HG03039 (cell line): ENCODE measurements at regions not wholly inside any gene's neighbourhood (a gene's known extent, or its start where the extent isn't known, plus 50 kb on each side); places are given as distances from the start of the nearest gene placed in this dataset.
A peak's percentile ranks its signal among the peaks of the same experiment; 100 is the strongest.
"Not testable (repeated sequence)": the region's sequence is repeated elsewhere in the genome, so short reads cannot be mapped to it uniquely, and the experiment has no call there.

Experiments used
- ATAC-seq: cut with Tn5 transposase; IDR thresholded peaks from one replicate; pipeline ENCODE4 v1.9.1; 2021; ENCODE audit warnings: mild to moderate bottlenecking, moderate library complexity; ENCODE audit not compliant: unreplicated experiment

- no peak for ATAC-seq
Observed at GRCh38 chrX:130550351-130550750, 148.6 kb downstream of the RBMX2 start.

GRCh38 chrX:130552444-130553073, 150.8 kb downstream of the RBMX2 start:
- ATAC-seq = peak; percentile 85

GRCh38 chrX:130555341-130555740, 153.6 kb downstream of the RBMX2 start:
- no peak for ATAC-seq

GRCh38 chrX:130555757-130556156, 154.0 kb downstream of the RBMX2 start:
- ATAC-seq = no peak

- no peak for ATAC-seq
Observed at GRCh38 chrX:130556951-130557350, 155.2 kb downstream of the RBMX2 start.

GRCh38 chrX:130560544-130560943, 158.8 kb downstream of the RBMX2 start:
- ATAC-seq = no peak

GRCh38 chrX:130561930-130562329, 160.1 kb downstream of the RBMX2 start:
- ATAC-seq = no peak

- ATAC-seq = no peak
Observed at GRCh38 chrX:130563476-130563875, 161.7 kb downstream of the RBMX2 start.

GRCh38 chrX:130566028-130566683, 164.4 kb downstream of the RBMX2 start:
- no peak for ATAC-seq

GRCh38 chrX:130573030-130573429, 171.2 kb downstream of the RBMX2 start:
- not testable (repeated sequence) for ATAC-seq
